ENCODE measurements at regions not wholly inside any gene's neighbourhood (a gene's known extent, or its start where the extent isn't known, plus 50 kb on each side); places are given as distances from the start of the nearest gene placed in this dataset.

DNA sequence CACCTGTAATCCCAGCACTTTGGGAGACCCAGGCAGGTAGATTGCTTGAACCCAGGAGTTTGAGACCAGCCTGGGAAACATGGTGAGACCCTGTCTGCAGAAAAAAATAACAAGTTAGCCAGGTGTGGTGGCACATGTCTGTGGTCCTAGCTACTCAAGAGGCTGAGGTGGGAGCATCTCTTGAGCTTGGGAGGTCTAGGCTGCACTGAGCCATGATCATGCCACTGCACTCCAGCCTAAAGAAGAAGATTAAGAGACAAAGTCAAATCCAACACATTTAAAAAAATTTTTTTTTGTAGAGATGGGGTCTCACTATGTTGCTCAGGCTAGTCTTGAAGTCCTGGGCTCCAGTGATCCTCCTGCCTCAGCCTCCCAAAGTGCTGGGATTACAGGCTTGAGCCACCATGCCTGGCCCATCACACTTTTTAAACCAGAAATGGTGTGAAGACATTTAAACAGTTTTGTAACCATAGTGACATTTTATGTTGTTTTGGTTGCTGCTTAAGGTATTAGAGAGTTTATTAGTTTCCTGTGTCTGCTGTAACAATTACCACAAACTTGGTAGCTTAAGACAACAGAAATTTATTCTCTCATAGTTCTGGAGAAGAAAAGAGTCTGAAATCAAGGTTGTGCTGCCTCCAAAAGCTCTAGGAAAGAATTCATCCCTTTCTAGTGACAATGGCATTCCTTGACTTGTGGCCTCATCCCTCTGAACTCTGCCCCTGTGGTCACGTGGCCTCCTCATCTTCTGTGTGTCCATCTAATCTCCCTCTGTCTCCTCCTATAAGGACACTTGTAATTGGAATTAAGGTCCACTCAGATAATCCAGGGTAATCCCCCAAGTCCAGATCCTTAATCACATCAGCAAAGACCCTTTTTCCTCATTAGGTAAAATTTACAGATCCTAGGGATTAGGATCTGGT, 104.6 kb upstream of the TNFAIP3 start:
- TF ChIP-seq POLR2A (IDR thresholded peaks at IDR 0.05; ENCODE audit: low read length) (no peak), GATA1 (IDR thresholded peaks at IDR 0.05; ENCODE audit: low read depth, low read length) (no peak)
